GM10248 (cell line): ENCODE measurements at regions not wholly inside any gene's neighbourhood (a gene's known extent, or its start where the extent isn't known, plus 50 kb on each side); places are given as distances from the start of the nearest gene placed in this dataset.

Source experiments
- CTCF ChIA-PET: fragments of 300-600 bp; sonication (Branson Sonifier 250); formaldehyde crosslinking; extraction: SDS; loops from one replicate; lab custom pipeline; 2021; ENCODE audit warnings: antibody characterized with exemption; lab: Yijun Ruan, JAX
- POLR2A ChIA-PET: fragments of 350-650 bp; sonication (Branson Sonifier 250); formaldehyde crosslinking; extraction: SDS; loops from one replicate; lab custom pipeline; 2020; ENCODE audit warnings: antibody characterized with exemption; lab: Yijun Ruan, JAX
- DNase-seq: peaks from one replicate; pipeline ENCODE4 v3.0.0; 2012; ENCODE audit errors: extremely low spot score
- CTCF ChIP-seq: IDR thresholded peaks from 2 replicates; pipeline ENCODE4 v1.5.1; 2012; ENCODE audit warnings: mild to moderate bottlenecking, low read depth; ENCODE audit errors: extremely low read depth, missing control alignments, control extremely low read depth

- no peak for DNase-seq
- CTCF ChIA-PET, result no interaction called here
- TF ChIP-seq CTCF, result no peak
- POLR2A ChIA-PET, result no interaction called here
Measured at GRCh38 chr5:44441460-44441859, 52.2 kb upstream of the FGF10 start.

- DNase-seq, result no peak
- CTCF ChIA-PET, result no interaction called here
- TF ChIP-seq CTCF, result no peak
- POLR2A ChIA-PET, result no interaction called here
Measured at GRCh38 chr5:44440186-44440585, 51.0 kb upstream of the FGF10 start.
